H1 (cell line): ENCODE measurements at regions not wholly inside any gene's neighbourhood (a gene's known extent, or its start where the extent isn't known, plus 50 kb on each side); places are given as distances from the start of the nearest gene placed in this dataset.
"Not testable (repeated sequence)": the region's sequence is repeated elsewhere in the genome, so short reads cannot be mapped to it uniquely, and the experiment has no call there.

Source experiments
- CTCF ChIA-PET: fragments of 300-600 bp; sonication (Branson Sonifier 250); formaldehyde crosslinking; loops from one replicate; lab custom pipeline; 2021; ENCODE audit not compliant: partially characterized antibody; lab: Charles Lee
- POLR2A ChIA-PET: fragments of 300-600 bp; sonication (Branson Sonifier 250); formaldehyde crosslinking; loops from one replicate; lab custom pipeline; 2021; ENCODE audit warnings: inconsistent platforms; ENCODE audit not compliant: partially characterized antibody; lab: Charles Lee
- DNase-seq, 2 experiments: peaks; one replicate each; pipeline versions ENCODE4 v3.0.0 to v3.0.0-alpha.2; 2010 to 2022; ENCODE audit warnings: low spot score in 2 of 2, low read depth in 1 of 2, mixed read lengths in 1 of 2
- FAIRE-seq: peaks from 2 replicates; lab custom pipeline; 2011; peaks lifted over from hg19 to GRCh38; lab: Jason Lieb, UNC
- H2AFZ ChIP-seq: 2 replicates; pipeline ENCODE4 v1.8.1; 2012; ENCODE audit warnings: low read length, inconsistent platforms
- H2AK5ac ChIP-seq: 2 replicates; pipeline ENCODE4 v1.6.1; 2013; ENCODE audit warnings: low read depth, low read length
- H2BK120ac ChIP-seq: replicated peaks from 2 replicates; pipeline ENCODE3; 2013; ENCODE audit warnings: low read depth, low read length, inconsistent platforms
- H2BK12ac ChIP-seq: 2 replicates; pipeline ENCODE4 v1.6.1; 2013; ENCODE audit warnings: low read depth, low read length
- H2BK15ac ChIP-seq: 2 replicates; pipeline ENCODE4 v1.6.1; 2013; ENCODE audit warnings: low read length
- H2BK20ac ChIP-seq: 2 replicates; pipeline ENCODE4 v1.6.1; 2013; ENCODE audit warnings: low read length
- H2BK5ac ChIP-seq: 2 replicates; pipeline ENCODE4 v1.6.1; 2013; ENCODE audit warnings: low read depth, low read length
- H3K14ac ChIP-seq: 2 replicates; pipeline ENCODE4 v1.6.1; 2013; ENCODE audit warnings: inconsistent platforms; ENCODE audit not compliant: insufficient read length
- H3K18ac ChIP-seq: 2 replicates; pipeline ENCODE4 v1.6.1; 2013; ENCODE audit warnings: low read length; ENCODE audit errors: extremely low read depth
- H3K23ac ChIP-seq: 2 replicates; pipeline ENCODE4 v1.6.1; 2013; ENCODE audit warnings: inconsistent platforms; ENCODE audit not compliant: insufficient read length
- H3K23me2 ChIP-seq: 2 replicates; pipeline ENCODE4 v1.6.1; 2013; ENCODE audit warnings: low read depth, low read length
- H3K27ac ChIP-seq: 2 replicates; pipeline ENCODE4 v1.6.1; 2011; ENCODE audit warnings: low read depth, low read length, inconsistent platforms
- H3K27me3 ChIP-seq, 4 experiments: replicated peaks in 1 of 4; 1 replicate in 1 of 4; 2 replicates in 3 of 4; pipeline versions ENCODE4 v1.6.1 to v1.8.1; 2011 to 2013; ENCODE audit warnings: low read length in 3 of 4, mild to moderate bottlenecking in 3 of 4, inconsistent platforms in 2 of 4, mixed read lengths in 2 of 4, moderate library complexity in 1 of 4; ENCODE audit not compliant: control insufficient read depth in 3 of 4, insufficient read depth in 3 of 4; ENCODE audit errors: extremely low read depth in 1 of 4
- H3K36me3 ChIP-seq, 4 experiments: 2 replicates each; pipeline versions ENCODE4 v1.6.1 to v1.8.1; 2011 to 2013; ENCODE audit warnings: mild to moderate bottlenecking in 4 of 4, low read length in 3 of 4, moderate library complexity in 2 of 4, control low read depth in 1 of 4, inconsistent platforms in 1 of 4; ENCODE audit not compliant: insufficient read depth in 4 of 4, control insufficient read depth in 2 of 4
- H3K4ac ChIP-seq: replicated peaks from 2 replicates; pipeline ENCODE3; 2013; ENCODE audit warnings: low read length, low read depth, mixed read lengths, inconsistent platforms; ENCODE audit not compliant: insufficient read length
- H3K4me1 ChIP-seq, 4 experiments: replicated peaks in 1 of 4; 1 replicate in 1 of 4; 2 replicates in 3 of 4; pipeline versions ENCODE4 v1.6.1 to v1.8.1; 2011 to 2013; ENCODE audit warnings: low read length in 3 of 4, inconsistent platforms in 2 of 4, mixed read lengths in 1 of 4; ENCODE audit not compliant: insufficient read depth in 4 of 4, control insufficient read depth in 3 of 4
- H3K4me2 ChIP-seq, 2 experiments: 2 replicates each; pipeline versions ENCODE4 v1.6.1 to v1.8.1; 2011 to 2013; ENCODE audit warnings: low read depth in 2 of 2, low read length in 2 of 2, control low read depth in 1 of 2, inconsistent platforms in 1 of 2, mild to moderate bottlenecking in 1 of 2; ENCODE audit not compliant: insufficient read depth in 1 of 2
- H3K4me3 ChIP-seq, 4 experiments: fragments of 200-600, 300-600 bp in 1 of 4; sonication (generic), shearing (Covaris generic), sonication (Bioruptor Twin) in 1 of 4; 2 replicates each; pipeline versions ENCODE4 v1.5.1 to v1.8.1; 2011 to 2016; ENCODE audit warnings: low read length in 4 of 4, low read depth in 3 of 4, control low read depth in 2 of 4, inconsistent platforms in 2 of 4, mild to moderate bottlenecking in 2 of 4, mixed read lengths in 1 of 4, moderate library complexity in 1 of 4; ENCODE audit not compliant: insufficient read depth in 2 of 4; ENCODE audit errors: extremely low read depth in 1 of 4
- H3K56ac ChIP-seq: replicated peaks from 2 replicates; pipeline ENCODE3; 2013; ENCODE audit warnings: low read depth, mild to moderate bottlenecking, mixed read lengths, low read length, inconsistent platforms; ENCODE audit not compliant: insufficient read length
- H3K79me1 ChIP-seq: 2 replicates; pipeline ENCODE4 v1.6.1; 2013; ENCODE audit warnings: low read depth, low read length, control low read depth
- H3K79me2 ChIP-seq, 2 experiments: 2 replicates each; pipeline versions ENCODE4 v1.6.1 to v1.8.1; 2012 to 2013; ENCODE audit warnings: low read length in 2 of 2, mild to moderate bottlenecking in 2 of 2, inconsistent platforms in 1 of 2; ENCODE audit not compliant: insufficient read depth in 2 of 2, control insufficient read depth in 1 of 2
- H3K9ac ChIP-seq, 4 experiments: replicated peaks in 1 of 4; 1 replicate in 1 of 4; 2 replicates in 3 of 4; pipeline versions ENCODE4 v1.6.1 to v1.8.1; 2011 to 2013; ENCODE audit warnings: low read depth in 3 of 4, low read length in 3 of 4, control low read depth in 2 of 4, mild to moderate bottlenecking in 2 of 4, moderate library complexity in 2 of 4, inconsistent platforms in 1 of 4; ENCODE audit errors: extremely low read depth in 1 of 4
- H3K9me3 ChIP-seq, 2 experiments: 2 replicates each; pipeline versions ENCODE4 v1.6.1 to v1.8.1; 2012 to 2013; ENCODE audit warnings: mild to moderate bottlenecking in 2 of 2, moderate library complexity in 2 of 2, control low read depth in 1 of 2, inconsistent platforms in 1 of 2, low read depth in 1 of 2, low read length in 1 of 2, mixed read lengths in 1 of 2; ENCODE audit not compliant: insufficient read depth in 2 of 2
- H4K20me1 ChIP-seq, 2 experiments: replicated peaks in 1 of 2; 2 replicates each; pipeline versions ENCODE3 to v1.8.1; 2011 to 2013; ENCODE audit warnings: inconsistent platforms in 2 of 2, low read length in 2 of 2, mild to moderate bottlenecking in 1 of 2; ENCODE audit not compliant: insufficient read depth in 2 of 2, control insufficient read depth in 1 of 2
- H4K5ac ChIP-seq: 2 replicates; pipeline ENCODE4 v1.6.1; 2013; ENCODE audit warnings: low read length, low read depth, mixed read lengths, inconsistent platforms; ENCODE audit not compliant: insufficient read length
- H4K8ac ChIP-seq: 2 replicates; pipeline ENCODE4 v1.8.0; 2013; ENCODE audit warnings: mild to moderate bottlenecking, moderate library complexity, low read length, inconsistent platforms; ENCODE audit not compliant: insufficient read depth; ENCODE audit errors: extremely low read depth
- H4K91ac ChIP-seq: replicated peaks from 2 replicates; pipeline ENCODE3; 2013; ENCODE audit warnings: low read length, mixed read lengths, inconsistent platforms; ENCODE audit not compliant: insufficient read length
- CHD2 ChIP-seq: IDR thresholded peaks from 2 replicates; pipeline ENCODE4 v1.6.1; 2012; ENCODE audit warnings: low read length, improper control_type of control experiment
- EGR1 ChIP-seq: IDR thresholded peaks from 2 replicates; pipeline ENCODE4 v1.6.1; 2011; ENCODE audit warnings: low read depth, low read length, borderline replicate concordance
- POLR2AphosphoS5 ChIP-seq: IDR thresholded peaks from 2 replicates; pipeline ENCODE4 v1.6.1; 2011; ENCODE audit warnings: low read depth, low read length
- SRF ChIP-seq: IDR thresholded peaks from 2 replicates; pipeline ENCODE4 v1.6.1; 2011; ENCODE audit warnings: mild to moderate bottlenecking, low read depth, low read length, moderate library complexity
- WGBS, 2 experiments: shearing (Covaris generic) in 1 of 2; methylation state at CpG; one replicate each; pipeline versions ENCODE4 v1.1.6 to v1.1.7; 2013 to 2015; ENCODE audit warnings: low lambda C conversion rate in 2 of 2, mixed read lengths in 2 of 2, inconsistent platforms in 1 of 2, low coverage in 1 of 2, missing lambda C conversion rate in 1 of 2; ENCODE audit not compliant: insufficient replicate concordance in 2 of 2, insufficient coverage in 1 of 2, insufficient read length in 1 of 2; ENCODE audit errors: extremely low coverage in 1 of 2, missing lambda C conversion rate in 1 of 2; 5-methylcytosine and 5-hydroxymethylcytosine counted together
- TF ChIP-seq, protein P1 (sequence below): IDR thresholded peaks from 2 replicates; pipeline ENCODE4 v1.6.1; 2012; ENCODE audit warnings: inconsistent platforms

GRCh38 chr9:73327149-73327548 is 175.5 kb downstream of the ANXA1 start (continued):
- no peak for TF ChIP-seq EGR1
- TF ChIP-seq POLR2AphosphoS5: no peak
- TF ChIP-seq, protein P1, sequence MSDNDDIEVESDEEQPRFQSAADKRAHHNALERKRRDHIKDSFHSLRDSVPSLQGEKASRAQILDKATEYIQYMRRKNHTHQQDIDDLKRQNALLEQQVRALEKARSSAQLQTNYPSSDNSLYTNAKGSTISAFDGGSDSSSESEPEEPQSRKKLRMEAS: no peak
- TF ChIP-seq CHD2: no peak
- no peak for TF ChIP-seq SRF

DNA sequence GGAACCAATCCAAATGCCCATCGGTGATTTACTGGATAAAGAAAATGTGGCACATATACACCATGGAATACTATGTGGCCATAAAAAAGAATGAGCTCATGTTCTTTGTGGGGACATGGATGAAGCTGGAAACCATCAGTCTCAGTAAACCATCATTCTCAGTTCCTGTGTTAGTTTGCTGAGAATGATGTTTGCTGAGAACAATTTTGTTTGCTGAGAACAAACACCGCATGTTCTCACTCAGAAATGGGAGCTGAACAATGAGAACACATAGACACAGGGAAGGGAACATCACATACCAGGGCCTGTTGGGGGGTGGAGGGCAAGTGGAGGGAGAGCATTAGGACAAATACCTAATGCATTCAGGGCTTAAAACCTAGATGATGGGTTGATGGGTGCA is 185.5 kb downstream of the ANXA1 start:
- H4K91ac ChIP-seq, H3K9ac ChIP-seq, H4K5ac ChIP-seq, H2BK5ac ChIP-seq, H4K8ac ChIP-seq, H3K23me2 ChIP-seq, H2BK15ac ChIP-seq, H3K79me1 ChIP-seq, H3K4ac ChIP-seq, H3K36me3 ChIP-seq, FAIRE-seq, H2BK12ac ChIP-seq, H3K23ac ChIP-seq, H3K79me2 ChIP-seq, H3K18ac ChIP-seq, H2BK120ac ChIP-seq, H3K4me3 ChIP-seq, H3K27ac ChIP-seq, POLR2A ChIA-PET, H2AFZ ChIP-seq, H3K4me1 ChIP-seq, H3K9me3 ChIP-seq, H3K56ac ChIP-seq, H2BK20ac ChIP-seq, CTCF ChIA-PET, H2AK5ac ChIP-seq, H4K20me1 ChIP-seq, H3K4me2 ChIP-seq, H3K27me3 ChIP-seq, H3K14ac ChIP-seq, DNase-seq: not testable (repeated sequence)
- WGBS, 2 experiments: 94% methylated on average over 2 of the region's 2 CpGs; no CpG with 5 or more reads in 1 of the 2 experiments
